HG02973 (cell line): ENCODE measurements at regions not wholly inside any gene's neighbourhood (a gene's known extent, or its start where the extent isn't known, plus 50 kb on each side); places are given as distances from the start of the nearest gene placed in this dataset.

Experiments used
- ATAC-seq: cut with Tn5 transposase; IDR thresholded peaks from one replicate; pipeline ENCODE4 v1.9.1; 2021; ENCODE audit warnings: moderate library complexity; ENCODE audit not compliant: unreplicated experiment

DNA sequence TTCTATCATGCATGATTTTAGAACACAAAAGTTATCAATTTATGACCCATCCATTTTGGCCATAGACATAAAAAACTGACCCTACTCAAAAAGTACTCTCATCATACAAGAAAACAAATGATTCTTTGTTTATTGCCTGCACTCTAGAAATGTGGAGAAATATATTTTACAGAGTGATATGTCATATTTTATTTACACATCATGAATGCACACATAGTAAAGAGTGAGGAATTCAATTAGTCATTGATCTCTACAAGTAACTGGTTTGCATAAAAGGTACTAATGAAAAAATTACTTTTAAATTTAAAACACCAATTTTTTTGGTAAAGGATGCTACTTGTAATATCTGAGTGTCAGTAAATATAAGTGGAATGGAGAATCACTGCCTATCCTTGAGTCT, 242.5 kb upstream of the FAT4 start:
- ATAC-seq, result no peak

DNA sequence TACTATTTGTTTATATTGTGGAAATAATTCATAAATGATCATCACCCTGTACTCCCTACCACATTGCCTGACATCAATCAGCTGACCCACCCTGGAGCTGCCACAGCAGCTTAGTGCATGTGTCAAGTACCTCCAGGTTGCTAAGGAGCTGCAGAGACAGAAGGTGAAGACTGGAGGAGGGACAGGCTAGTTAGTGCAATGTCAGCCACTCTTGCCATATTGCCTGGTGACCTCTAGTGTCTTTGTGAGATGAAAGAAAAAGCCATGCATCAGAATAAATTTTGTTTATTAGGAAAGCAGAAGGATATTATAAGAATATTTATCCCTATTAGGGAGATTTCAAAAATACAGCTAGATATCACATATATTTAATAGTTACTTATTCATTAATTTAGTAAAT, 243.9 kb upstream of the FAT4 start:
- ATAC-seq, result no peak

DNA sequence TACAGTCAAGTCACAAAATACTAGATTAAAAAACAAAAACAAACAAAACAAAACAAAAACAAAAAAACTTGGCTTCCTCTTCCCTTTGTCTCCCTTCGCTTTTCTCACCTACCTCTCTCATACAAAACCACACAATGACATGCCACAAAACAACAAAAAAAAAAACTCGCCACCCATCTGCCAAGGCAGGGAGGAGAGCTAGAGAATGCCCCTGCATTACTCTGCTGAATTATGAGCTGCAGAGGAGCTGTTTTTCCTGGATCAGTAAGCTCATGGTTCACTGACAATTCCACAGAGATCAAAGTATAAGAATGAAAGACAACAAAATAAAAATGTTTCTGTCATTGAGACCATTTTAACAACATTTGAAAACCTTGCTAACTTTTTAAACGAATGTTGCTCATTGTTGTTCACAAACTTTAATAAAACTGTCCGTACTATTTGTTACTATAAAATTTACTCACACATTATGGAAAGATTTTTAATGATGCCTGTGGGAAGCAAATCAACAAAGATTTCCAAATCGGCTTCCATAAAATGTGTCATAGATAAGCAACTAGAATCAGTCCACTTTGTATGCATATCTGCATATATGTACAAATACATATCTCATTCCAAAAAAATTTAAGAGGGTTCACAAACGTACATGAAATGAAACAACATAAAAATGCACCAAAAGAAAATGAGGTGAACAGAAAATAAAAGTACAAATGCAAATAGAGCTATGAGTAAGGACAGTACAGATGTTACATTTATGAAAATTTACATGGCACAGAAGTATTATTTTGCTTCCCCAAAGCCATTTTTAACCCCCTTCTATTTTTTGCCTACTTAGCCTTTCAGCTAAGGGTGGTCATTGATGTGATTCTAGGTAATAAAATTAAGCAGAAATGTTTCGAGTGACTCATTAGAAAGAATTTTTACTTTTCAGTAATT, 252.4 kb upstream of the FAT4 start:
- no peak for ATAC-seq

DNA sequence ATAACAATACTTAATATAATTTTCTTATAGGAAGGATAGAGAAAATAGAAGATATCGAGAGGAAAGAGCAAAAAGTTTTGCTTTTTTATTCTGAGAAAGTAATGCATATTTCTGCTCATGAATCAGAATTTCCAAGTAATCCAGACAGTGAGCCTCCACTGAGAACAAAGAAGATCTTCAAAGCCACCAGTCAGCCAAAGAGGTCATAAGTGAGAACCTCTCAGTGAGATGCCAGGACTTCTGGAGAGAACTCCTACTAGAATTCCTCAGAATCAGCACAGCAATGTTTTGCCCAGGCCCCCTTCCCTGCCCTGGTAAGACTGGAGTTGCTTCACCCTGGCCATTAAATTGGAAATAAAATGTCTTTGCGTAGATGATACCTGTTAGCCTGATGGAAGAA, 254.4 kb upstream of the FAT4 start:
- no peak for ATAC-seq

DNA sequence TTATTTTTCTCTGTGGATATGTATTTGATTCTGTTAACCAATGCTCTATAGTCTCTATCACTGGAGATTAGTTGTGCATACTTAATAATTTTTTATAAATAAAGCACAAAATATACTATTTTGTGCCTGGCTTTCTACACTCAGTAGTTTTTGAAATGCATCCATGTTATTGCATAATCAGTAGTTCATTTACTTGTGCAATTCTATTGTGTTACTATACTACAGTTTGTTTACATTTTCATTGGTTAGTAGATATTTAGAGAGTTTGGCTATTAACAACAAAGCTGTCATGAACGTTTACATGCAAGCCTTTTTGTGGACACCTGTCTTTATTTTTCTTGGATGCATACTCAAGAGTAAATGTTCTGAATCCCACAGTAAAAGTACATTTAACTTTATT, 265.0 kb upstream of the FAT4 start:
- ATAC-seq, result no peak

DNA sequence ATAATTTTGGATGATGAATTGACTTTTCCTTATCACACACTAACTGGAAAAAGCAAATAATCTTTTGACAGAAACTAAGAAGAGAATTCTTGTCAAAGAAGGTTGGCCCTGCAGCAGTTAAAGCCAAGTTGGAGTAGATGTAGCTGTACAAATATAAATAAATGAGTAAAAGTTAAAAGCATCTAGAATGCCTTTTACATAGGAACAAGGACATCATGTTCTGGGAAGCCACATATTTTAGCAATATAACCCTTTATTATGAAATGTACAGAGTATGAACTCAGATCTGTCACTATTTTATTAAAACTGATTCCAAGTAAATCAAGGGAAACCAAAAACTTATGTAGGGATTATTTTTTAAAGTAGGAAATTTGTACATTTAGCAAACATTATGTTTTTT, 269.4 kb upstream of the FAT4 start:
- no peak for ATAC-seq

DNA sequence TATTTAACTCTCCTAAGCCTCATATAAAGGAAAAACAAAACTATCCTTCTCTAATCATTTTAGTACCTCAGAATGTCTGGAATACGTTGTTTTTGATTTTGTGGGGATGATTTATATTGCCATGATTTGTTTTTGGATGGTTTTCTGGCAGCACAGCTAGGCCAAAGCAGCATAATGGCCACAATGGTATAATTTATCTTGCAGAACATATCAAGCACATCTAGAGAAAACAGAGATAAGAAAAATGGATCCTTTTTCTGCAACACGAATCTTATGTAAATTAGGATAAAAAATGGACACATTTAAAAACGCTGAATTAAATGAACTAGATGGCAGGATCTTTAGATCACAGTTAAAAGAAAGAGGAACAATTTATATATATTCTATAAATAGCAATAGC, 269.9 kb upstream of the FAT4 start:
- ATAC-seq, result no peak

DNA sequence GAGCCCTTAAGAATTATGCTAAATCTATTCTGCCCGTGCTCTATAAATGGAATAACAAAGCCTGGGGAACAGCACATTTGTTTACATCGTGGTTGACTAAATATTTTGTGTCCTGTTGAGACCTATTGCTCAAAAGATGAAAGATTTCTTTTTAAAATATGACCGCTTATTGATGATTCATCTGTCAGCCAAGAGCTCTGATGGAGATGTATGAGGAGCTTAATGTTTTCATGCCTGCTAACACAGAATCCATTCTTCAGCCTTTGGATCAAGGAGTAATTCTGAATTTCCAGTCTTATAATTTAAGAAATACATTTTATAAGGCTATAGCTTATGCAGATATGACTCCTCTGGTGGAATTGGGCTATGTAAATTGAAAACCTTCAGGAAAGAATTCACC, 271.3 kb upstream of the FAT4 start:
- ATAC-seq, result no peak

DNA sequence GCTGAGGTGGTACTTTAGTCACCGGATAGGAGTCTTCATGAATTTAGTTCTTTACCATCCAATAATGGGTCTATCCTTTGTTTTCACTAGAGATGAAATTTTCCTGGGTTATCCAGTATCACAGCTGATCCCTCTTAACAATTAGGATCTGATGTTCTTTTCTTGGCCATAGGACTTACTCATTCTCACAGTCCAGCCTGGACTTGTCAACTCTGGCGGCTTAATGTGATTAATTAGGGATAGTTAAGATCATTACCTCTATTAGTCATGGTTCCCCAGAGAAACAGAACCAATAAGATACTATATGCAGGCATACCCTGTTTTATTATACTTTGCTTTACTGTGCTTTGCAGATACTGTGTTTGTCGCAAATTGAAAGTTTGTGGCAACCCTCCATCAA, 272.7 kb upstream of the FAT4 start:
- no peak for ATAC-seq

DNA sequence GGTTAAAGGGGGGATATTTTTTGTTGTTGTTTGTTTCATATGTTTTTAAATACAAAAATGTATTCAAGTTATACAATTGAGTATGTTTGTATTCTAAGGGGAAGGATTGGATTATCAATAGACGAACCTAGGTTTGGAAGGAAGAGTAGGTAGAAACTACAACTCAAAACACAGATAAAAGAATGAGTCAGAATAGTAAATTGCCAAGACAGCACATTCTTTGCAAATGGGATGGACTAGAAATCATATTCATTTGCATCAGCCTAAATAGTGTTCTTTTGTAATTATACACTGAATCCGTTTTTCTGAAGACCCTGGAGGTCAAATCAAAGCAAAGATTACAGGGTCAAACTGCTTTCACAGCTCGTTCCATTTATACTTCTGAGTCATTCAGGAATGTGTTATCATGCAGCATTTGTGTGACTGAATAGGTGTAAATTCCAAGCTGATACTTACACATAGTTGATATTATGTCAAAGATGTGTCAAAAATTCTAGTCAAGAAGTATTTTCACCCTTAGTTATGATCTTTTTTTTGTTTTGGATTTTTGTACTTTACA, 273.3 kb upstream of the FAT4 start:
- no peak for ATAC-seq

DNA sequence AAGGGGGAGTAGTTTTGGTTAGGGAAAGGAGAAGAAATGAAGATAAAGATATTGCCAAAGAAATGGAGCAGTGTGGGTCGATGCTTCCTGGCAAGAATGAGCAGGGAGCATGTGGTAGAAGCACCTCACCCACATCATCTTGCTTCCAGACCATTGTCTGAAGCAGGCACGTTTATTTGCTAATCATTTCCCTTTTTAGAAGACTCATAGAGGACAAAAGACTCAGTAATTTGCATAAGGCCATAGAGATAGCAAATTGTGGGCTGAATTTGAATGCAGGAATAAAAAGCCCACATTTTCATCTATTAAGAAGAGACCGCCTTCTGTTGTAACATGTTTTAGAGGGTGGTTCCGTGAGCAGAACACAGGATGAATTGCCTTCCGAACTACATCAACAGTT, 275.2 kb upstream of the FAT4 start:
- no peak for ATAC-seq

DNA sequence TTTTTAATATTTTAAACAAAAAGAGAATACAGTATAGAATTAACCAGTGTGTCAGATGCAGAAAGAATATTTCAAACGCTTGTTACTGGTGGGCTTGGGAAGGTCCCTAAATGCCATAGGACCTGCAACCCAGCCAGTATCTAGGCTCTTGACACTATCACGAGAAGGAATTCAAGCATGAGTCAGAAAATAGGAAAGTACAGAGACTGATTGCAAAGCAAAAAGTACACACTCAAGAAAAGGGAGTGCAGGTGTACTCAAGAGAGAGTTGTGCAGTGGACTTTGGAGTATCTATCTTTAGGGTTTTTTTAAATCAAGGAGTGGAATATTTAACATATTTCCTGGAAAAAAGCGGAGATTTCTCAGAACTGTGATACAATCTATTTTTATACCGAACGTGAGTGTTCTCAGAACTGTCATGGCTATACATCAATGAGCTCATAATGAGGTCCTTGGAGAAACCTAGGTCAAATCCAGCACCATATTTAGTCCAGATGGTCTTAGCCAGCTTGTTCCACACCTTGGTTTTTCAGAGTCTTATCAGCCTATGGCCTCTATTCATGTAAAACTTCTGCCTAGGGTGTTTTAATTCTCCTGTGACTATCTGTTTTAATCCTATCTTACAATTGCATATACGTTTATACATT, 291.8 kb upstream of the FAT4 start:
- no peak for ATAC-seq

DNA sequence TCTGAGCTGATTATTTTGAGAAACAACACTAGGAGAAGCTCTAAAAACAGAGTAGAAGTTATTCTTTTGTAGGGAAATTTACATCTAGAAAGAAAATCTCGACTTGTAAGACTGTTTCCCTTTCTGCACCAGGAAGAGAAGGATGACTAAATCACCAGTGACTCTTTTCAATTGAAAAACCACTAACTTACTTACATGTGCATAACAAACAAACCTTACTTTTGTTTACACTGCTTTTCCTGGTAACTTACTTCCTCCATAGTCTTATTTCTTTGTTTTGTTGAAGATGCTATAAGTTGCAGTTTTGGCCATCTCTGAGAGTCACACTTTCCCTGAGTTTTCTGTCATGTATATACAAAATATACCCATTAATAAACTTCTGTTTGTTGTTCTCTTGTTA, 293.6 kb upstream of the FAT4 start:
- ATAC-seq, result no peak

DNA sequence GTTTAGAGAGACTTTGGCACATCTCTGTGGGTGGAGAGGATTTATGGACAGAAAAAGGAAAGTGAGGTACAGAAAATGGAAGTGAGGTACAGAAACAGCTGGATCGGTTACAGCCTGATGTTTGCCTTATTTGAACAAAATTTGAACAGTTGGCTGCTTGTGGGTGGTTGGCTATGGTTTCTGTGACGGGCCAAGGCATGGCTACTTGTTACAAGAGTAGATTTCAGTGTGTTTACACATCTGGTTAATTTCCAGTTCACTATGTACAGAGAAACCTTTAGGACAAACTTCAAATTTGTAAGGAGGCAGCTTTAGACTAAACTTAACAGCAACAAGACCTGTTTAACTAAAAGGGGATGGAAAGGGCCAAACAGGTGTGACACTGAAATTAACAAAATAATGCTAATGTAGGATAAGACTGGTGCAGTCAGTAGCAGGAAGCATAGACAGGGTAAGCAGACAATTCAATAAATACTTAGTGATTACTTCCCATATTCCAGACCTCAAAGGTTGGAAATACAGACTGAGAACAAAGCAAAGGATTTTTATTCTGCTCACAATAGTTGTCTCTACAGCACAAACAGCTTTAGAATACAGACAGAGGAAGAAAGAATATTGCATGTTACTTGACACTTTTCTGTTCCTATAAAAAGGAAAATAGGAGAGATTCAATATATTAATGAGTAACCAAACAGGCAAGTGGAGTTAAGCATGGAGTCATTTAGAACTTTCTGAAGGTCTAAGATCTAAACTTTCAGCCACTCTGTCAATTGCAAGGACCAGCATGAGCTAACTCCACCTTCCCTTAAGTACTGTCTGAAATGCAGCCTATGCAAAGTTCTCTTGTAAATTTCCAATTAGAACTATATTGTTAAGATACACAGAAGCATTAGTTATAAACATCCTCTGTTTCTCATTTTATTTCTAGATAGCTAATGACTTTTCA, 294.4 kb upstream of the FAT4 start:
- ATAC-seq, result no peak

DNA sequence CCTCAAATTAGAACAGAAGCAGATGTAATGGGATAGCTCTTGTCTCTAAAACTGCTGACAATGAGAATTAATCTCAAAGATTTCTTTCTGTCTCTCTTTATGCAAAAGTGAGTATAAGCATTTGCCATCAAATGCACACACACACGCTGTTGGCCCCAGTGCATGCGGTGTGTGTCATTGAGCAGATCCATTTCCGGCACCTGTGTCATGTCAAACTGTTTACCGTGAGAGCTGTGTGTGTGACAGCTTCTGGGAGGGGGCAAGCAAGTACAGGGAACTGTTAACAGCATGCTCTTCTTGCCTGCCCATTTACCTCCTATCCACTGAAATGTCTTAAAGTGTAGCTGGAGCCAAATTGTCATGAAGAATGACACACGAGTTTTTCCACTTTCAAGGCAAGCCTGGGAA, 297.9 kb upstream of the FAT4 start:
- no peak for ATAC-seq

DNA sequence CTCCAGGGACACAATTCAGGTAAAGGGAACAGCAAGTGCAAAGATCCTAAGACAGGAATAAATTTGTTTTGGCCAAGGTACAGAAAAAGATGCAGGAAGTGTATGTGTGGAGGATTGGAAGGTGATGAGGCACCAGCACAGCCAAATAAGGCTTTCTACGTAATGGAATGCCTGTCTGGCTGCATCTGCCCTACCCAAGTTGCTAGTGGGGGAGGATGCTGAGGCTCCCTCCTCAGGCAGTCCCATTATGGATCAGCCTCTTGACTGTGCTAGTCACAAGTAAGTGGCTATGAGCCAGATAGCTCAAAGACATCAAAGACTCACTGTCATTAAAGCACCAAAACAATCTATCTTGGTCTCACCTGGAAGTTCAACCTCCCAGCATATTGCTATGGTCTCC, 300.9 kb upstream of the FAT4 start:
- no peak for ATAC-seq

DNA sequence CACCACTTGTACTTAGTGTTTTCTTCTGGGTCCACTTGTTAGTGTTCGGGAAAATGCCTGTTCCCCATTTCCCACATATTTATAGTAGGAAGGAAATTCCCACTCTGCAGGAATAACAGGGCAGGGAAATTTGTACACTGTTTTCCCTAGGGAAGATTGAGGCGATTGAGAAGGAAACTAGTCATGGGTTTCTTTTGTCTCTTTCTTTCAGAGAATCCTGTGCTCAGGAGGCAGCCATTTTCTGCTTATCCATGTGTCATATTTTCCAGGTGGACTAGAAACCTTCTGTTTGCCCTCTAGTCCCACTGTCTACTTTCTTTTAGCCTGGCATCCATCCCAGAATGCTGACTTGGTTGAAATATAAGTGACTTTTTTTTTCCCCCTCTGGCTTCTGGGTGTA, 299.1 kb upstream of the ANKRD50 start:
- no peak for ATAC-seq

DNA sequence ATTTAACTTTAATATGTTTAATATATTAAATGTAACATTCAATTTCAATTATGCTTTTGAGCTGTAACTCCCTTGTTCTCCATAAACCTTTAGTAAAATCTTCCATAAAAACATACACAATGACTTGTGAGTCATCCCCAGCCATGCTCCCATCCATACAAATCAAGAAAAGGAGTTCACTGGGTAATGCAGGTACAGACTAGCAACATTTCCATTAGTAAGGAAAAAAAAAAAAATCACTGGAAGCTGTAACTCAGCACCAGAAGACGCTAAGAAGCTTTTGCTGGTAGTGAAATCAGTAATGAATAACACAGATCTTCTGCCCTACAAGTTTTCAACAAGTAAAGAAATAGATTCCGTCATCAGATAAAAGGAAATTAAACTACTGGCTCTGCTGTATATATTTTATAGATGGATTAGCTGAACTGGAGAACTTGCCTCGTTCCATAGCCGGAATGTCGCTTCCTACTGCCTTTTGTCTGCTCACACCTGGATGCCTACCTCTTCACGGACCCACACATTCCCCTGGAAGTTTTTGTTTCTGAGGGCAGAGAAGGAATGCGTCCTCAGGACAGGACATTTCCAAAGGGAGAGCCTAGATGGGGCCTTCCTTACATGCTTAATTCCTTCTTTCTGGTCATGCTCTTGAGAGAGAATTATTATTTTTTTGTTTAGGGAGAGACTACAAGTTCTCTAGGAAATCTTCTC, 298.4 kb upstream of the ANKRD50 start:
- no peak for ATAC-seq

DNA sequence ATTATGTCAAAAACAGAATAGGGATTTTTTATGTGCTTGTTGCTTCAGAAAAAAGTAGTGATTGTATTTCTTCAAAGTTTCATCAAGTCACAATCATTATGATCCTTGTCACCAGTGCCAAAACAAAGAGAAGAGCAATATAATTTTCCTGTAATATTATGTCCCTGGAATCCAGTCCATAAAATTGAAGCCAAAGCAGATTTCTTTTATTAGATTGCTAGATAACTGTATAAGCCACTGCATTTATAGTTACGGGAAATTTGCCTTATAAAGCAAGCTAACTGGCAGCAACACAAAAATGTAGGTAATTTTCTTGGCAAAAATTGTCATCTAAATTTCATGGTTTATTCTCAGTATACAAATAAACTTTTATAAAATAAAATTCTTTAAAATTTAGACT, 296.1 kb upstream of the ANKRD50 start:
- ATAC-seq, result no peak

DNA sequence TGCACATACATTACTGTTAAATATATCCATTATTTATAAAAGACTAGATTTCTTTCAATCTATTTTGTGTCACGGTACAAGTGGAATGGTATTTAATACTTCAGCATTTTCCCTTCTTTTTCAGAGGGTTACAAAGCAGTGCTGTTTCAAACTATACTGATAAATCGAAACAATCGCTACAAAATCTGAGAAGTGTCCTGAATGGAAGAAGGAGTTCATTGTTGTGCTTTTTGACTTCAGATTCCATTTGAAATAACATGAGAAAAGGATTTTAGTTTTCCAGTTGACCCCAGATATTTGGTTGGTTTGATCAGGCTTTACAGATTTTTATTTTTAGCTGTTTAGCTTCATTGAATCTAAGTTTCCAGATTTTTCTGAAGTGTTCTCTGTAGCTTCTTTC, 292.1 kb upstream of the ANKRD50 start:
- no peak for ATAC-seq

DNA sequence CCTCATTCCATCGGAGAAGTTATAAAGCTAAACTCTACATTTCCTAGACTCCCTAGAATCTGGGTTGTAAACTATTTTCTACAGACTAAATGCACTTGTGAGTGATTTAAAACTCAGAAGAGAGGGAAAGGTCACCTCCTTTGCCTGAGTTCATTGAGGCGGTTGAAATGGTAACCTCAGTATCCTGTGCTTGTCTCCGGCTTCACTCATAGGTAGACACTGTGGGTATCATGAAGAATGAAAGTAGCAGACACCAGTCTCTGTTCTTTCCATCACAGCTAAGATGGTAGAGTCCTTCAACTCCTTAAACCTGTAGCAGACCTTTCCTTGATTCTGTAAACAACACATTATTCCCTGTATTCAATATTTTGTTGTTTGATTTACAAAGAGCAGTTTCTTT, 291.3 kb upstream of the ANKRD50 start:
- ATAC-seq, result no peak
